Effector memory CD8-positive, alpha-beta T cell (primary cell): ENCODE measurements at regions not wholly inside any gene's neighbourhood (a gene's known extent, or its start where the extent isn't known, plus 50 kb on each side); places are given as distances from the start of the nearest gene placed in this dataset.

Experiments
- ATAC-seq: fragments of 150-1000 bp; cut with Tn5 transposase; replicated peaks from 2 replicates; pipeline ENCODE4 v1.10.0; 2021; ENCODE audit warnings: mild to moderate bottlenecking, moderate library complexity
- DNase-seq, 3 experiments: peaks; one replicate each; pipeline ENCODE4 v3.0.0; 2021
- H3K27ac Mint-ChIP-seq, 2 donors: one replicate each; pipeline ENCODE4 v1.8.0; 2022; ENCODE audit warnings: mild to moderate bottlenecking in 2 of 2, mixed read lengths in 2 of 2, moderate library complexity in 2 of 2
- H3K27me3 Mint-ChIP-seq, 2 donors: one replicate each; pipeline ENCODE4 v1.8.0; 2022; ENCODE audit warnings: mixed read lengths in 2 of 2
- H3K36me3 Mint-ChIP-seq: one replicate; pipeline ENCODE4 v1.8.0; 2022; ENCODE audit warnings: mild to moderate bottlenecking, moderate library complexity, mixed read lengths; ENCODE audit not compliant: insufficient read depth
- H3K4me1 Mint-ChIP-seq, 2 donors: one replicate each; pipeline ENCODE4 v1.8.0; 2022; ENCODE audit warnings: low read depth in 2 of 2, mixed read lengths in 2 of 2
- H3K4me3 Mint-ChIP-seq, 2 donors: one replicate each; pipeline ENCODE4 v1.8.0; 2022; ENCODE audit warnings: mild to moderate bottlenecking in 2 of 2, mixed read lengths in 2 of 2, moderate library complexity in 2 of 2
- H3K9me3 Mint-ChIP-seq, 2 donors: one replicate each; pipeline ENCODE4 v1.8.0; 2022; ENCODE audit warnings: mixed read lengths in 2 of 2

DNA sequence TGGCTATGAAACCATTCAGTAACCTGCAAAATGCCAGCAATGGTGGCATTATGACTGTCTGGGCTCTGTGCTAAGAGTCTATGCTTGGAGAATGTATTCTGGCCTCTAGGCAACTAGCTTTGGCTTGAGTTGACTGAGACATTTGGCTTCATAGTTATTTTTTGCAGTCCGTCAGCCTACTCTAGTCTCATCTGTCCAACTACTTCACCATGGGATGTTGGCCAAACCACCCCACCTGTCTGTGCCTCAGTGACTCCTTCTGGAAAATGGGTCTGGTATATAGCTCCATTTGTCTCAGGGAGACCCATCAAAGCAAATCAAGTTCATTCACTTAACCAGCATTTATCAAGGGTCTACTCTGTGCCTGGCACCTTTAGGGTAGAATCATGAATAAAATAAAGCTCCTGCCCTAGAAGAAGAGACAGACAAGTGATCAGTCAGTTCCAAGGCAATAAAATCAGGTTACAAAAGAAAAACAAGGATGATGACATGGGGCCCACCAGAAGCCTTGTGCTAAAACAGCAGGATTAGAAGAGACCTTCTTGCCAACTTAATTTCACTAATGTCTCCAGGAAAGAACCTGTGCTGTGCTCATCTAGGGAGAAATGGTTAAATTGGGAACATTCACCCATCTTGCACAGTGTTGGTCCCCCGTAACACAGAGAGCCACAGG lies 102.4 kb upstream of the ARMC2 start:
- Mint-ChIP-seq H3K4me1 (peaks cover 0 to 3% of the 10 kb centered on the region in 2 donors), H3K36me3 (no peaks in the 10 kb centered on the region), H3K27me3 (peaks cover 44 to 46% of the 10 kb centered on the region in 2 donors), H3K27ac (no peak overlapping the region), H3K4me3 (no peak overlapping the region), H3K9me3 (no peaks in the 10 kb centered on the region)
- DNase-seq (no peak), ATAC-seq (no peak)

DNA sequence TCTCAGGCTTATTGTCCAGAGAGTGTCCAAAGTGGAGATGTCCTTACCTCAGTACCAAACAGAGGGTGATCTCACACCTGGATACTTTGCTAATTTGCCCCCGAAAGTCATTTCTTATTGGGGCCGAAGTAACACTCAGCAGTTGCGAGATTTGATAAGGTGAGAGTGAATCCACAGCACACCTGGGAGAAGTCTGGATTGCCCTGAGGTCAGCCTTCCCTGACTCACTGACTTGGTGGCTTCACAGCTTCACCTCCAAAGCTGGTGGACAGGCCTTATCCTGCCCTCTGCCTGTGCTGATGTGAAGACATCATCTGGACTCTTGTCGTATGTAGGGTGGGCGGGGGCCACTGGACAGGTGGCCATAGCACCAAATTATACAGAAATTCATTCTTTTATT lies 101.9 kb upstream of the ARMC2 start:
- no peak overlapping the region for H3K27ac Mint-ChIP-seq
- no peak for ATAC-seq

DNA sequence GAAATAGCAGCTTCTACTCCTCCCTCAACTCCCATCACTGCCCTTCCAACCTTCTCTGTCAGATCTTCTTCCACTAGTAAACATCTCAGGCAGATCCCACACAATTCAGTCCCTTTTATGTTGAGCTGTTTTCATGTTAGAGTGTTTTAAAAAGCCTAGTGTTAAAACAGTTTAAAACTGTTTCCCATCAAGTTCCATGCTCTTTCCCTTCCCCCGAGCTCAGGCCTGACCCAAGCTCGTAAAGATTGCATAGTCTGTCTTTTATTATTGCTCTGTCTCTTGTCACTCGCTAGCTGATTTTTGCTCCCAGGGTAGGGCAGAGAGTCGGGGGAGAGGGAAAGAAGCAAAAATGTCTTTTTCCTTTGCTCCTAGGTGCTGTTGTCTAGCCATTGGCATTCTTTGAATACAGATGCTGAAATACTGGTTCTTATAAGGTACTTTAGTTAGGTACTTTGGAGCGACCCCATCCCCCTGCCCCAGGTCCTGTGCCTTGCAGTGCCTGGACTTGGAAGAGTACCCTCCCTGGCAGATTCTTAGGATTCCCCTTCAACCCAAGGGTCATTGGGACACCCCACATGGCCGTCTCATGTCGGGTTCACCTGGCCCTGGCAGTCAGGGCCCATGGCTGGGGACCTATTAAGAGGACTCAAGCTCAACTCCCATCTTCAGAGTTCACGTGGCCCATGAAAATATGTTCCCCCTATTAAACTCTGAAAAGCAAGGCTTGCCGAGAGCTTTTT lies 101.2 kb upstream of the ARMC2 start:
- no peaks in the 10 kb centered on the region for H3K4me1 Mint-ChIP-seq
- no peaks in the 10 kb centered on the region for H3K36me3 Mint-ChIP-seq
- no peak overlapping the region for H3K27ac Mint-ChIP-seq
- H3K9me3 Mint-ChIP-seq: no peaks in the 10 kb centered on the region
- H3K4me3 Mint-ChIP-seq: no peak overlapping the region
- no peak for ATAC-seq
- DNase-seq: no peak
- peaks cover 34 to 36% of the 10 kb centered on the region in 2 donors for H3K27me3 Mint-ChIP-seq

More for the DNA sequence above, 101.9 kb upstream of the ARMC2 start:
- no peak overlapping the region for H3K4me3 Mint-ChIP-seq
- H3K4me1 Mint-ChIP-seq: peaks cover 0 to 3% of the 10 kb centered on the region in 2 donors
- no peaks in the 10 kb centered on the region for H3K36me3 Mint-ChIP-seq
- DNase-seq: no peak
- H3K9me3 Mint-ChIP-seq: no peaks in the 10 kb centered on the region
- H3K27me3 Mint-ChIP-seq: peaks cover 40 to 43% of the 10 kb centered on the region in 2 donors

DNA sequence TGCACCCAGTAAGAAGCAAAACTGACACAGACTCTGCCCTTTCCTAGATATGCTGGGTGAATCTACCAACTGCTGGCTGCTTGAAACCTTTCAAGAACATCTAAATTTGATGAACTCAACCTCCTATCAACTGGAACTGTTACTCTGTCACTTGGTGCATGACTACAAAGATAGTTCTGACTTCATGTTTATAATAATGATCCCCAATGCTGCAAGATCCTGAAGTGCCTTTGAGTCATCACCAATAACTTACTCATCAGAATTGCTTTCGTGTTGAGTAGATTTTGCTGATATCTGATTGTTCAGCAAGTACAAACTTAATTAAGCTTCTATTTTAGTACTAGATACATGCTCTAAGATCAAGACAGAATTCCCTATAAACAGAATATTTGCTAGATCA lies 100.2 kb upstream of the ARMC2 start:
- peaks cover 25 to 36% of the 10 kb centered on the region in 2 donors for H3K27me3 Mint-ChIP-seq
- no peaks in the 10 kb centered on the region for H3K9me3 Mint-ChIP-seq
- H3K4me3 Mint-ChIP-seq: no peak overlapping the region
- no peak overlapping the region for H3K27ac Mint-ChIP-seq
- ATAC-seq (no peak), DNase-seq (no peak)
- no peaks in the 10 kb centered on the region for H3K4me1 Mint-ChIP-seq
- H3K36me3 Mint-ChIP-seq: no peaks in the 10 kb centered on the region

DNA sequence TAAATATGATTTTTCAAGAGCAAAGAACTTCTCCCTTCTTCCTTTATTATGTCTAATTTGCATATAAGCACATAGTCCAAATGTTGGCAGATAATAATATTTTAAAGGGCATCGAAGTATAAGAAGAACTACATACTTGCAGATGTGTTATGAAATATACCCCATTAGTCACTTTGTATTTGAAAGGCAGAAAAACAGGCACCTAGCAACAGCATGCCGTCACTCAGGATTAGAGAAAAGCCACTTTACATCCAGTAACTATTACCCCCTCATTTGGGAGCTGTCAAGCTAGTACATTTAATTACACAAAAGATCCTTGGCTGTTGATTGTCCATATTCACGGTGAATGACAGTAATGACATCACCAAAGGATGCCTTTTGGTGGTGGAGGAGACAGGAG lies 99.3 kb upstream of the ARMC2 start:
- H3K4me3 Mint-ChIP-seq: no peak overlapping the region
- no peak for DNase-seq
- no peaks in the 10 kb centered on the region for H3K9me3 Mint-ChIP-seq
- H3K36me3 Mint-ChIP-seq: no peaks in the 10 kb centered on the region
- H3K27me3 Mint-ChIP-seq: peaks cover 19 to 29% of the 10 kb centered on the region in 2 donors
- ATAC-seq: no peak
- no peaks in the 10 kb centered on the region for H3K4me1 Mint-ChIP-seq
- no peak overlapping the region for H3K27ac Mint-ChIP-seq

DNA sequence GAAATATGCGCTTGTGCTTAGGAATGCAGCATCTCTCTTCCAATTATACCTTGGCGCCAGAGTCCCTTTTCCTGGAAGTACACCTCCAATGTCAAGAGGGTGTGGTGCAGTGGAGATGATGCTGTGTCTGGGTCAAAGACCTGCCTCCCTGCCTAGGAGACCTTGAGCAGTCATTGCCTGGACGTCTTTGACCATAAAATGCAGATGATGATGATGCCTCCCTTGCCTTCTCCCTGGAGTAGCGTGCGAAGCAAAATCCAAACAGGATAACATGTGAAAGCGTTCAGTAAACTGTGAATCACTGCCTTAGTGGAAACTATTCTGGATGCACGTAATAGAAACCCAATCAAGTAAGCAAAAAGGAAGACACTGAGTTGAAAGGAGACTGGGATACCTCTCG lies 97.4 kb upstream of the ARMC2 start:
- Mint-ChIP-seq H3K36me3 (no peaks in the 10 kb centered on the region), H3K9me3 (no peaks in the 10 kb centered on the region), H3K4me3 (no peak overlapping the region), H3K27ac (no peak overlapping the region), H3K27me3 (peaks cover 9 to 21% of the 10 kb centered on the region in 2 donors), H3K4me1 (no peaks in the 10 kb centered on the region)
- ATAC-seq: no peak
- DNase-seq: no peak

DNA sequence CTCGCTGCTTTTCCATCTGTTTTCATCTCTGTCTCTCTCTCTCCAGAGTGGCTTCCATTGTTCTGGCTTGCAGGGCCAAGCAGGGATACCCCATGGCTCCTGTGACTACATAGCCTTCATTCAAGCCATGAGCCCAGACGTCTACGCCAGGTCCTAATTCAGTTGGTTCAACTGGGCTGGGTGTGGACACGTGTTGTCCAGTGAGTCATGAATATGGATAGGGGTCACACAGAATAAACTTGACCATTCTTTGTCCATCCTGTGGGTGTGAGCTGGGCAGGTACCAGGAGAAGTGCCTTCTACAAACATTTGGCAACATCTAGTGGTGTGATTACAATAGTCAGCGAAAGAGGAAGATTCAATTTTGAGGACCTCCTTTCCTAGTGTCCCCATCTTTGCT lies 96.9 kb upstream of the ARMC2 start:
- ATAC-seq (no peak), DNase-seq (no peak)
- H3K27me3 Mint-ChIP-seq: peaks cover 9 to 21% of the 10 kb centered on the region in 2 donors
- H3K4me1 Mint-ChIP-seq: no peaks in the 10 kb centered on the region
- H3K4me3 Mint-ChIP-seq: no peak overlapping the region
- H3K27ac Mint-ChIP-seq: no peak overlapping the region
- H3K9me3 Mint-ChIP-seq: no peaks in the 10 kb centered on the region
- H3K36me3 Mint-ChIP-seq: no peaks in the 10 kb centered on the region

DNA sequence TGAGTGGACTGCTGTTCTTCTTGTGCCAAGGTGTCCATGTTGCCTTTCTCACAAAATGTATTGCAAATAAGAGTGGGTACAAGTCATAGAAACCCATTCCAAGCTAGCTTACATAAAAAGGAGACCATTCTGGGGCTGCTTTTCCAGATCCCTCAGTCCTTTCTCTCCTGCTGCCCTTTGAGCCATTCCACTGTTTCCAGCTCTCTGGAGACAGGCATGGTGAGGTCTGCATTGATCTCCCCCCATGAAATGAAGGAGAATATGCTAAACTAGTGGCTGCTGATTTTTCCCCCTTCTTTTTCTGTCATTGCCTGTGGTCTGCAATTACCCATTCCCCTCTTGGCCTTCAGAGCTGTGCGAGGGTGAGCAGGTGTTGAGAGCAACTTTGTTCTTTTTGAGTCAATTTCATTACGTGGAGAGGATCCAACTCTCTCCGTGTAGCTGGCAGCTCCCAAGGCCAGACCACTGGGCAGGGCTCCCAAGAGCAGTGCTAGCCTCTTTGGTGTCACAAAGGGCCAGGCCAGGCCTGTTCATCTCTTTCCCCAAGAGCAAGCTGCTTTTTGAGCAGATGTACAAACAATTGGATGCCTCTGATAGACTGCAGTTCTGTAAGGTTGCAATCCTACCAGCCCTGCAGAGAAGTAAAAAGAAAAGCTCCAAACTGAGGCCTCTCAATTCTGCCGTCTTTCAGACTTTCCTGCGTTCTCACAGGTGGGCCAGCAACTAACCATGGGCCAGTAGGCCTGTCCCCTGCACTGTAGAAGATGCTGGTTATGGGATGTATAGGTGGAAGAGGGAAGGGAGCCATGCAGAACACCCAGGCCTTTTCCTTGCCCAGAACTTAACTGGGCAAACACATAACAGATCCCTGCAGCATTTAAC lies 96.1 kb upstream of the ARMC2 start:
- Mint-ChIP-seq H3K36me3 (no peaks in the 10 kb centered on the region), H3K4me1 (no peaks in the 10 kb centered on the region), H3K27ac (no peak overlapping the region), H3K4me3 (no peak overlapping the region), H3K9me3 (no peaks in the 10 kb centered on the region), H3K27me3 (peaks cover 9 to 15% of the 10 kb centered on the region in 2 donors)
- DNase-seq (no peak), ATAC-seq (no peak)

DNA sequence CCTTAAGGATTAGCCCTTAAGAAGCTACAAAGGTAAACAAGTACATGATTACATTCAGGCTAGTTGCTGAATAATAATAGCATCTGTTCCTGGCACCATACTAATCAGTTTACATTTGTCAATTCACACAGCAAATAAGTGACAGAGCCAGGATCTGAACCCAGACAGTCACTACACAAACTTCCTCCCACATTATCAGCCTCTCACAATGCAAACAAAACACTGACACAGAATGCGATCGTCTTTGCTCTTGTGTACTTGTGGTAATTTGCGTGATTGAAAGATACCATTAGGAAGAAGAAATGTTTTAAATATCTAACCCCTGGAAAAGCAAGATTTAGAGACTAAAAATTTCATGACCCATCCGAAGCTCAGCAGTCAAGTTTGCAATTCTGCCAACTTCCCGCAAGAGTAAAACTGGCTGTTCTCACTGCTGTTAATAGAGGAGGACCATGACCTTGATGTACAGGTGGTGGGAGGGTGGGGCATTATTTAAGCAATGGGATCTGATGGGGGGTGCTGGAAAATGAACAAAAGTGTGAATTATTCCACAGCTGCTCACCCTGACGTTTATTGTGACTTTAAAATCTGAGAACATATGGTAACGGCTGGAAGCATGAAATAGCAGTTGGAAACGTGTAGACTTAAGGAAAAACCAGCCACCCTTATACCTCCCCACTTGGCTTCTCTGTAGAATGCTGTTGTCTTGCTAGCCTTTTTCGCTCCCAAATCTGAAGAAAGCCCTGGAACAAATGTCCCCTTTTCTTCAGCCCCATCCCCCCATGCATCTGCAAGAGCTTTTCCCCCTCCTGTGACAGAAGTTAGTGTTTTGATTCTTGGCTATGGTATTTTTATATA lies 95.3 kb upstream of the ARMC2 start:
- Mint-ChIP-seq H3K4me3 (no peak overlapping the region), H3K36me3 (no peaks in the 10 kb centered on the region), H3K27me3 (peaks cover 9% of the 10 kb centered on the region in 2 donors), H3K27ac (no peak overlapping the region), H3K9me3 (no peaks in the 10 kb centered on the region), H3K4me1 (no peaks in the 10 kb centered on the region)
- ATAC-seq: no peak
- DNase-seq: no peak

DNA sequence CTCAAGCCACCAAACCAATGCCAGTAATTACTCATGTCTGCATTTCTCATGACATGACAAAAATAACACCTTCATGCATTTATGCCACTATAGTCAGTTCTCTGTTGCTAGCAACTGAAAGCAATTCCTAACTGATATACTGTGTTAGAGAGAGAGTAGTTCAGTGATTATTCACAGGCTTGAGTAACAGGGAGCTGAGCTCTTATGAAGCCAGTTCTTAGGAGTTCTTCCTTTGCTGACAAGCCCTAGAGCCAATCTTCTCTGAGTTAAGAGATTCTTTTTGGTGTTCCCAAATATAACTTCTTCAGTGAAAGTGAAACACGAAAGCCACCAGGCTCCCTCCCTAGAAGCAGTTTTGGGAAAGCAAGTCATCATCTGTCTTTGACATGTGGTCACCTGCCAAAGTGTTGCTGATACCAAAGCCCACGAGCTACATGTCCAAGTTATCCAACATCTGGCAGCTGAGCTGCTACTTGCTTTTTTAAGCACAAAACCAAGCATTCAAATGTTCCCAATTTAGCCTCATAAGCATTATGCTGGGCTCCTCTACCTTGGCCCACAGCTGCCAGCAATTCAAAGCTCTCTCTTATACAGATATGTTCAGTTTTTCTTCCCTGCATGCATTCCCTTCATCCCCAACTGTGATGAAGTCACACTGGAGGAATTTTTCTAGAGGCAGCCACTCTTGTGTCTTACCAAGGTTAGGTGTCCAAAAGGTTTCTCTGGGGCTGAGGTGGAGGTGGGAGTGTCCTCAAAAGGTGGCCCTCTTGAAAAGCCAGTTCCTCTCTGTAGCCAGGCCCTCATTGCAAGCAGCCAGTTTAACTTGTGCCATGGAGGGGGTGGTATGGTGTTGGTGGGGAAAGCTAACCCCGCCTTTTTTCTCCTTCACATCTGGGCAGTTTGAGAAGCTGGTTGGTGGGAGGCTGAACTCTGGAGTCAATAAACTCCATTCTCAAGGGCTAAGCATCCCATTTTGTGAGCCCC lies 92.7 kb upstream of the ARMC2 start:
- Mint-ChIP-seq H3K9me3 (no peaks in the 10 kb centered on the region), H3K27ac (no peak overlapping the region), H3K36me3 (no peaks in the 10 kb centered on the region), H3K4me1 (no peaks in the 10 kb centered on the region), H3K4me3 (no peak overlapping the region), H3K27me3 (peaks cover 10 to 12% of the 10 kb centered on the region in 2 donors)
- DNase-seq (no peak), ATAC-seq (no peak)

DNA sequence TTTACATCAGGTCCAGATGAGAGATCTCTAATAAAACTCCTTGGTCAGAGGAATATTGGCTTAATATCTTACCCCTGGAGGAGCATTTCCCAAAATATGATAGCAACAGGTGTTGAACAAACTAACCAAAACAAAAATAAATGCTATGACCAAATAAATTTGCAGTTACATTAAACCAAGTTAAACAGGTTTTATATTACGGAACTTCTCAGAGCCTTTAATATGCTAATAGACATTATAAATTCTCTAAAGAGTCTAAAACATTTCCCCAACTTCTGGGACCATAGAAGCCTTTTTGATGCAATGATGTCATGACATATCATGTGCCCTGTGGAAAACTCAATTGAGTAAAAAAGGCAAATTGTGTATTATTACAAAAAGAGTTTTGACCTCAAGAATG lies 90.9 kb upstream of the ARMC2 start:
- no peaks in the 10 kb centered on the region for H3K9me3 Mint-ChIP-seq
- peaks cover 0 to 2% of the 10 kb centered on the region in 2 donors for H3K4me1 Mint-ChIP-seq
- H3K27ac Mint-ChIP-seq: no peak overlapping the region
- ATAC-seq (no peak), DNase-seq (no peak)
- no peak overlapping the region for H3K4me3 Mint-ChIP-seq
- H3K36me3 Mint-ChIP-seq: no peaks in the 10 kb centered on the region
- H3K27me3 Mint-ChIP-seq: peaks cover 22 to 23% of the 10 kb centered on the region in 2 donors

DNA sequence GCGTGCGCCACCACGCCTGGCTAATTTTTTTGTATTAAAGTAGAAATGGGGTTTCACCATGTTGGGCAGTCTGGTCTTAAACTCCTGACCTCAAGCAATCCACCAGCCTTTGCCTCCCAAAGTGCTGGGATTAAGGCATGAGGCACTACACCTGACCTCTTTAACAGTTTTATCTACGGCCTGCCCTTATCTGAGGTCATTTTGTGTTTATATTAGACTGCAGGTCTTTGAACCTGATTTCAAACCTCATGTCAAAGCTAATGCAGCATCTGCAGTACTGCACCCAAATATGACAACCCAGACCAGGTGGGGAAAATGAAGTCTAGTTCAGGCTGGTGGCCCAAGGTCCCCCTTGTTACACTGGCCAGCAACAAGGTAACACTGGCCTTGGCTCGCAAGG lies 89.3 kb upstream of the ARMC2 start:
- DNase-seq: no peak
- Mint-ChIP-seq H3K4me3 (no peak overlapping the region), H3K4me1 (peaks cover 3 to 5% of the 10 kb centered on the region in 2 donors), H3K27me3 (peaks cover 24 to 30% of the 10 kb centered on the region in 2 donors), H3K36me3 (no peaks in the 10 kb centered on the region), H3K27ac (no peak overlapping the region), H3K9me3 (no peaks in the 10 kb centered on the region)
- no peak for ATAC-seq
